ENCODE measurements at regions not wholly inside any gene's neighbourhood (a gene's known extent, or its start where the extent isn't known, plus 50 kb on each side); places are given as distances from the start of the nearest gene placed in this dataset.

DNA sequence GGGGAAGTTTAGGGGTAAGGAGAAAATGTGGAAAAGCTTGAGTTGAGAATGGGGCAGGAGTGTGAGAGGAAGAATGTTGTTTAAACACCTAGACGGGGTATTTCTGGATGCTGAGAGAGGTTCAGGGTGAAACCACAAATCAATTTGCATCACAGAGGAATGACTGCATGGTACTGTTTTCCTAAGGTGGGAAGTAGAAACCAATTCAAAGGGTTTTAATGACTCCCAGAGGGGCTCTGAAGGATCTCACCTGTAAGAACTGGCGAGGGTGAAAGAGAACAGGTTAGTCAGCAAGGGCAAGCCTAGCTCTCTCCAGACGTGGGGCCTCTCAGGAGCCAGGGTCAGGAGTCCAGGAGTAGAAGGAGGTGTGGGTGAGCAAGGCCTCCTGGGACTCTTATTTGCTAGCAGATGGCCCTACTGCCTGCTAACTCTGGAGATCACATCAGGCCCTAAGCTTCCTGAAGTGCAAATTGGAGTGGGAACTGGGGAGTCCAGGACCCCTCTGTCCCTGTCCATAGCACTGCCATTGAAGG is 133.0 kb upstream of the CELF4 start:
- TF ChIP-seq, protein P1, sequence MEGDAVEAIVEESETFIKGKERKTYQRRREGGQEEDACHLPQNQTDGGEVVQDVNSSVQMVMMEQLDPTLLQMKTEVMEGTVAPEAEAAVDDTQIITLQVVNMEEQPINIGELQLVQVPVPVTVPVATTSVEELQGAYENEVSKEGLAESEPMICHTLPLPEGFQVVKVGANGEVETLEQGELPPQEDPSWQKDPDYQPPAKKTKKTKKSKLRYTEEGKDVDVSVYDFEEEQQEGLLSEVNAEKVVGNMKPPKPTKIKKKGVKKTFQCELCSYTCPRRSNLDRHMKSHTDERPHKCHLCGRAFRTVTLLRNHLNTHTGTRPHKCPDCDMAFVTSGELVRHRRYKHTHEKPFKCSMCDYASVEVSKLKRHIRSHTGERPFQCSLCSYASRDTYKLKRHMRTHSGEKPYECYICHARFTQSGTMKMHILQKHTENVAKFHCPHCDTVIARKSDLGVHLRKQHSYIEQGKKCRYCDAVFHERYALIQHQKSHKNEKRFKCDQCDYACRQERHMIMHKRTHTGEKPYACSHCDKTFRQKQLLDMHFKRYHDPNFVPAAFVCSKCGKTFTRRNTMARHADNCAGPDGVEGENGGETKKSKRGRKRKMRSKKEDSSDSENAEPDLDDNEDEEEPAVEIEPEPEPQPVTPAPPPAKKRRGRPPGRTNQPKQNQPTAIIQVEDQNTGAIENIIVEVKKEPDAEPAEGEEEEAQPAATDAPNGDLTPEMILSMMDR (IDR thresholded peaks at IDR 0.05): no peak
- TF ChIP-seq POLR2A (IDR thresholded peaks at IDR 0.05): no peak
- no peak for TF ChIP-seq POLR2AphosphoS5 (IDR thresholded peaks at IDR 0.05)
- TF ChIP-seq EP300 (IDR thresholded peaks at IDR 0.05): no peak
